ENCODE measurements at regions not wholly inside any gene's neighbourhood (a gene's known extent, or its start where the extent isn't known, plus 50 kb on each side); places are given as distances from the start of the nearest gene placed in this dataset.

- TF ChIP-seq, protein P1, sequence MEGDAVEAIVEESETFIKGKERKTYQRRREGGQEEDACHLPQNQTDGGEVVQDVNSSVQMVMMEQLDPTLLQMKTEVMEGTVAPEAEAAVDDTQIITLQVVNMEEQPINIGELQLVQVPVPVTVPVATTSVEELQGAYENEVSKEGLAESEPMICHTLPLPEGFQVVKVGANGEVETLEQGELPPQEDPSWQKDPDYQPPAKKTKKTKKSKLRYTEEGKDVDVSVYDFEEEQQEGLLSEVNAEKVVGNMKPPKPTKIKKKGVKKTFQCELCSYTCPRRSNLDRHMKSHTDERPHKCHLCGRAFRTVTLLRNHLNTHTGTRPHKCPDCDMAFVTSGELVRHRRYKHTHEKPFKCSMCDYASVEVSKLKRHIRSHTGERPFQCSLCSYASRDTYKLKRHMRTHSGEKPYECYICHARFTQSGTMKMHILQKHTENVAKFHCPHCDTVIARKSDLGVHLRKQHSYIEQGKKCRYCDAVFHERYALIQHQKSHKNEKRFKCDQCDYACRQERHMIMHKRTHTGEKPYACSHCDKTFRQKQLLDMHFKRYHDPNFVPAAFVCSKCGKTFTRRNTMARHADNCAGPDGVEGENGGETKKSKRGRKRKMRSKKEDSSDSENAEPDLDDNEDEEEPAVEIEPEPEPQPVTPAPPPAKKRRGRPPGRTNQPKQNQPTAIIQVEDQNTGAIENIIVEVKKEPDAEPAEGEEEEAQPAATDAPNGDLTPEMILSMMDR (tag by site-specific recombination; IDR thresholded peaks at IDR 0.05): no peak
- no peak for TF ChIP-seq ZNF184 (tag by site-specific recombination; IDR thresholded peaks at IDR 0.05)
Observed at GRCh38 chr2:18078216-18078615, 199.7 kb downstream of the KCNS3 start.

All from HEK293 (cell line).